ENCODE measurements at regions not wholly inside any gene's neighbourhood (a gene's known extent, or its start where the extent isn't known, plus 50 kb on each side); places are given as distances from the start of the nearest gene placed in this dataset.

- DNase-seq (ENCODE audit: extremely low read depth, insufficient read length) = no peak
- Histone ChIP-seq H3K27me3 (replicated peaks; ENCODE audit: control insufficient read depth, insufficient read depth, low read length) (no peaks in the 10 kb centered on the region), H3K36me3 (ENCODE audit: control insufficient read depth, insufficient read depth, low read length) (no peaks in the 10 kb centered on the region), H3K4me3 (replicated peaks; ENCODE audit: low read depth, low read length) (no peak overlapping the region)
- TF ChIP-seq, protein P1, sequence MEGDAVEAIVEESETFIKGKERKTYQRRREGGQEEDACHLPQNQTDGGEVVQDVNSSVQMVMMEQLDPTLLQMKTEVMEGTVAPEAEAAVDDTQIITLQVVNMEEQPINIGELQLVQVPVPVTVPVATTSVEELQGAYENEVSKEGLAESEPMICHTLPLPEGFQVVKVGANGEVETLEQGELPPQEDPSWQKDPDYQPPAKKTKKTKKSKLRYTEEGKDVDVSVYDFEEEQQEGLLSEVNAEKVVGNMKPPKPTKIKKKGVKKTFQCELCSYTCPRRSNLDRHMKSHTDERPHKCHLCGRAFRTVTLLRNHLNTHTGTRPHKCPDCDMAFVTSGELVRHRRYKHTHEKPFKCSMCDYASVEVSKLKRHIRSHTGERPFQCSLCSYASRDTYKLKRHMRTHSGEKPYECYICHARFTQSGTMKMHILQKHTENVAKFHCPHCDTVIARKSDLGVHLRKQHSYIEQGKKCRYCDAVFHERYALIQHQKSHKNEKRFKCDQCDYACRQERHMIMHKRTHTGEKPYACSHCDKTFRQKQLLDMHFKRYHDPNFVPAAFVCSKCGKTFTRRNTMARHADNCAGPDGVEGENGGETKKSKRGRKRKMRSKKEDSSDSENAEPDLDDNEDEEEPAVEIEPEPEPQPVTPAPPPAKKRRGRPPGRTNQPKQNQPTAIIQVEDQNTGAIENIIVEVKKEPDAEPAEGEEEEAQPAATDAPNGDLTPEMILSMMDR (IDR thresholded peaks at IDR 0.05; ENCODE audit: insufficient read depth, low read length, poor library complexity, severe bottlenecking) = no peak
Observed at GRCh38 chr2:223107825-223108224, 55.8 kb downstream of the KCNE4 start.

DNA sequence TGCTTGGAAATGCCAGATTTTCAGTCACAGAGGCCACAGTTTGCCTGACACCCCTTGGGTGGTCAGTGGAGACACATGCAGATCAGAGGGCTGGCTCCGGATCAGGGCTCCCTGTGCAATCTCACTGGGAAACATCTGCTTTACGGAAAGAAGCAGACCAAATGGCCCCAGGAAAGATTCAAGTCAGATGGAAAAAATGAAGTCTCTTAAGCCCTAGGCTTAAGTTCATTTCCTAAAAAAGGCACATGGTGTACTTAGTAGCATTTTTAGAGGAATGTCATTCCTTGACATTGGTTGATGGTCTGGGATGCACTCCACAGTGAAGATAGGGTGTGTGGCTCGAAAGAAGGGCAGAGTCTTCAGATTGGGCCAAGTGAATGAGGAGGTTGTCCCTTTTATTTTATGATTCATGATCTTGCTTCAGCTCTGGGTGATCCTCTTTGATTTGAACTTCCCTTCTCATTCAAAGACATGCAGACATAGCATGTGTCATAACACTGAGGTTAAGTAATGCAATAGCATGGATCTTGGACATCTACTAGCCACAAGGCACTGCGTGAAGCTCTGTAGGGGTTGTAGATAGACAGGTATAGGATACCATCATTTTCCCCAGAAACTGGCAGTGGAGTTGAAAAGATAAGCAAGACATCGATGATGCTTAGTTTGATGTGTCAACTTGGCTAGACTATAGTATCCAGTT is 56.5 kb downstream of the KCNE4 start:
- Histone ChIP-seq H3K36me3 (ENCODE audit: control insufficient read depth, insufficient read depth, low read length) (no peaks in the 10 kb centered on the region), H3K4me3 (replicated peaks; ENCODE audit: low read depth, low read length) (no peak overlapping the region), H3K27me3 (replicated peaks; ENCODE audit: control insufficient read depth, insufficient read depth, low read length) (no peaks in the 10 kb centered on the region)
- no peak for DNase-seq (ENCODE audit: extremely low read depth, insufficient read length)
- TF ChIP-seq, protein P1 (IDR thresholded peaks at IDR 0.05; ENCODE audit: insufficient read depth, low read length, poor library complexity, severe bottlenecking) = no peak

DNA sequence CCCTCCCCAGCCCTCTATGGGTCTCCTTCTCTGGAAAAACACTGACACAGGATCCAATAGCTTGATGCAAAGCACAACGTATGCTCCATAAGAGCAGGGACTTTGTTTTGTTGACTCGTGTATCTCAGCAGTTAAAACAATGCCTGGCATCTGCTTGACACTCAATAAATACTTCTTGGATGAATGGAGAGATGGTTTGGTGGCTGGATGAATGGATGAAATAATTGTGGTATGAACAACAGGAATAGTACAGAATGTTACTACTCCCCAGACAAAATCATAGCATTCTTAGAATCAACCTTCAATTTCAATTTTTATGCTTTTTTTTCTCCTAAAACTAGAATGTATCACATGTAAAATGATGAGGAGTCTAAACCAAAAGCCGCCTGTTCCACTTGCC is 57.4 kb downstream of the KCNE4 start:
- Histone ChIP-seq H3K4me3 (replicated peaks; ENCODE audit: low read depth, low read length) (no peak overlapping the region), H3K27me3 (replicated peaks; ENCODE audit: control insufficient read depth, insufficient read depth, low read length) (no peaks in the 10 kb centered on the region), H3K36me3 (ENCODE audit: control insufficient read depth, insufficient read depth, low read length) (no peaks in the 10 kb centered on the region)
- no peak for DNase-seq (ENCODE audit: extremely low read depth, insufficient read length)
- TF ChIP-seq, protein P1 (IDR thresholded peaks at IDR 0.05; ENCODE audit: insufficient read depth, low read length, poor library complexity, severe bottlenecking) = no peak

GRCh38 chr2:223113161-223113560 is 61.2 kb downstream of the KCNE4 start:
- DNase-seq (ENCODE audit: extremely low read depth, insufficient read length) = no peak
- no peaks in the 10 kb centered on the region; the same call in 1 of the 2 replicates for H3K27me3 ChIP-seq (replicated peaks; ENCODE audit: control insufficient read depth, insufficient read depth, low read length)
- H3K36me3 ChIP-seq (ENCODE audit: control insufficient read depth, insufficient read depth, low read length) = no peaks in the 10 kb centered on the region
- H3K4me3 ChIP-seq (replicated peaks; ENCODE audit: low read depth, low read length) = no peak overlapping the region
- TF ChIP-seq, protein P1 (IDR thresholded peaks at IDR 0.05; ENCODE audit: insufficient read depth, low read length, poor library complexity, severe bottlenecking) = no peak

- Histone ChIP-seq H3K36me3 (ENCODE audit: control insufficient read depth, insufficient read depth, low read length) (no peaks in the 10 kb centered on the region), H3K27me3 (replicated peaks; ENCODE audit: control insufficient read depth, insufficient read depth, low read length) (no peaks in the 10 kb centered on the region; the same call in 1 of the 2 replicates), H3K4me3 (replicated peaks; ENCODE audit: low read depth, low read length) (no peak overlapping the region)
- TF ChIP-seq, protein P1 (IDR thresholded peaks at IDR 0.05; ENCODE audit: insufficient read depth, low read length, poor library complexity, severe bottlenecking) = no peak
- no peak for DNase-seq (ENCODE audit: extremely low read depth, insufficient read length)
Observed at GRCh38 chr2:223114170-223114569, 62.2 kb downstream of the KCNE4 start.

All from GM06990 (cell line).